Thyroid gland (tissue), 4 donors: ENCODE measurements at regions not wholly inside any gene's neighbourhood (a gene's known extent, or its start where the extent isn't known, plus 50 kb on each side); places are given as distances from the start of the nearest gene placed in this dataset.

Experiments used
- DNase-seq, 2 donors: peaks; one replicate each; pipeline ENCODE4 v3.0.0-alpha.2; 2019
- H3K27ac ChIP-seq, 3 donors: fragments of 200-600 bp; sonication (generic); 1 replicate in 2 of 3; 2 replicates in 1 of 3; pipeline ENCODE4 v1.5.1; 2016 to 2019; ENCODE audit warnings: mild to moderate bottlenecking in 1 of 3, moderate library complexity in 1 of 3
- H3K27me3 ChIP-seq: fragments of 200-600 bp; sonication (generic); one replicate; pipeline ENCODE4 v1.5.1; 2019
- H3K36me3 ChIP-seq, 2 donors: fragments of 200-600 bp; sonication (generic); one replicate each; pipeline ENCODE4 v1.5.1; 2016 to 2019
- H3K4me1 ChIP-seq, 2 donors: fragments of 200-600 bp; sonication (generic); one replicate each; pipeline ENCODE4 v1.5.1; 2017 to 2019
- H3K4me3 ChIP-seq, 3 donors: fragments of 200-600 bp; sonication (generic); replicated peaks in 1 of 3; 1 replicate in 2 of 3; 2 replicates in 1 of 3; pipeline ENCODE4 v1.5.1; 2016; ENCODE audit warnings: mild to moderate bottlenecking in 1 of 3
- H3K9me3 ChIP-seq: fragments of 200-600 bp; sonication (generic); one replicate; pipeline ENCODE4 v1.5.1; 2017
- CTCF ChIP-seq, 6 experiments: fragments of 200-600 bp in 3 of 6; fragments of 450-650 bp in 3 of 6; sonication (generic) in 3 of 6; IDR thresholded peaks; one replicate each; pipeline ENCODE4 v1.5.1; 2016 to 2019; ENCODE audit warnings: antibody characterized with exemption in 6 of 6, mild to moderate bottlenecking in 2 of 6, inconsistent platforms in 1 of 6, moderate library complexity in 1 of 6
- POLR2A ChIP-seq, 2 donors: fragments of 450-650 bp; IDR thresholded peaks; one replicate each; pipeline ENCODE4 v1.6.1; 2017; ENCODE audit warnings: antibody characterized with exemption in 2 of 2, mild to moderate bottlenecking in 2 of 2, moderate library complexity in 1 of 2
- WGBS, 2 donors: methylation state at CpG; one replicate each; pipeline ENCODE4 v1.1.5; 2017; 5-methylcytosine and 5-hydroxymethylcytosine counted together
- intact Hi-C: fragments of 100-400 bp; cut with DNase I; formaldehyde crosslinking; loops from one replicate; pipeline ENCODE4 v1.15.1; 2023

- DNase-seq, result no peak
- TF ChIP-seq CTCF (IDR thresholded peaks at IDR 0.05) (no peak), POLR2A (IDR thresholded peaks at IDR 0.05) (no peak)
- Histone ChIP-seq H3K36me3 (no peaks in the 10 kb centered on the region), H3K4me1 (peaks cover 16 to 24% of the 10 kb centered on the region in 2 donors), H3K27me3 (no peaks in the 10 kb centered on the region), H3K4me3 (no peak overlapping the region), H3K9me3 (no peaks in the 10 kb centered on the region), H3K27ac (no peak overlapping the region)
- intact Hi-C loops, result no loop called here
- WGBS, 2 donors, result 89 to 97% methylated on average over 4 of the region's 4 CpGs
These were observed 220.8 kb upstream of the HES1 start for GRCh38 chr3:193915099-193915498.

GRCh38 chr3:193915613-193916012 is 220.3 kb upstream of the HES1 start:
- DNase-seq, result no peak
- peaks cover 15 to 19% of the 10 kb centered on the region in 2 donors for H3K4me1 ChIP-seq
- no peaks in the 10 kb centered on the region for H3K36me3 ChIP-seq
- intact Hi-C loops, result no loop called here
- no peak overlapping the region for H3K4me3 ChIP-seq
- no peaks in the 10 kb centered on the region for H3K27me3 ChIP-seq
- H3K27ac ChIP-seq, result no peak overlapping the region
- no peaks in the 10 kb centered on the region for H3K9me3 ChIP-seq
- TF ChIP-seq POLR2A (IDR thresholded peaks at IDR 0.05) (no peak), CTCF (IDR thresholded peaks at IDR 0.05) (no peak)

GRCh38 chr3:193917158-193917557 is 218.8 kb upstream of the HES1 start:
- Histone ChIP-seq H3K27me3 (no peaks in the 10 kb centered on the region), H3K4me1 (peaks cover 6 to 9% of the 10 kb centered on the region in 2 donors), H3K9me3 (no peaks in the 10 kb centered on the region), H3K27ac (no peak overlapping the region), H3K4me3 (no peak overlapping the region), H3K36me3 (no peaks in the 10 kb centered on the region)
- TF ChIP-seq POLR2A (IDR thresholded peaks at IDR 0.05) (no peak), CTCF (IDR thresholded peaks at IDR 0.05) (no peak)
- intact Hi-C loops, result no loop called here
- WGBS, 2 donors, result 57 to 61% methylated on average over 2 of the region's 2 CpGs
- no peak for DNase-seq

GRCh38 chr3:193921465-193921864 is 214.5 kb upstream of the HES1 start:
- no peak overlapping the region for H3K27ac ChIP-seq

More at GRCh38 chr3:193921465-193921864, 214.5 kb upstream of the HES1 start:
- WGBS, 2 donors, result 84 to 93% methylated on average over 4 of the region's 4 CpGs
- Histone ChIP-seq H3K27me3 (no peaks in the 10 kb centered on the region), H3K4me3 (no peak overlapping the region), H3K36me3 (no peaks in the 10 kb centered on the region), H3K9me3 (no peaks in the 10 kb centered on the region), H3K4me1 (peaks cover 6 to 9% of the 10 kb centered on the region in 2 donors)
- no peak for TF ChIP-seq POLR2A (IDR thresholded peaks at IDR 0.05)
- TF ChIP-seq CTCF (IDR thresholded peaks at IDR 0.05), result no peak
- no peak for DNase-seq
- intact Hi-C loops, result no loop called here
